ENCODE measurements at regions not wholly inside any gene's neighbourhood (a gene's known extent, or its start where the extent isn't known, plus 50 kb on each side); places are given as distances from the start of the nearest gene placed in this dataset.
A peak's percentile ranks its signal among the peaks of the same experiment; 100 is the strongest.

- no peak for TF ChIP-seq E2F4 (CRISPR knock-in tag; IDR thresholded peaks at IDR 0.05; ENCODE audit: low read depth)
- TF ChIP-seq ATF1 (CRISPR knock-in tag; IDR thresholded peaks at IDR 0.05) = no peak
- TF ChIP-seq ATF1 (tag; IDR thresholded peaks at IDR 0.05) = no peak
- no peak for TF ChIP-seq NFE2 (IDR thresholded peaks at IDR 0.05; ENCODE audit: low read depth)
- TF ChIP-seq NFYB (IDR thresholded peaks at IDR 0.05; ENCODE audit: extremely low read depth, insufficient read length) = no peak
- TF ChIP-seq CXXC5 (CRISPR knock-in tag; IDR thresholded peaks at IDR 0.05) = peak; percentile 59
- TF ChIP-seq ZBTB12 (CRISPR knock-in tag; IDR thresholded peaks at IDR 0.05) = no peak
- TF ChIP-seq SUPT5H (IDR thresholded peaks at IDR 0.05) = no peak
- TF ChIP-seq PTRF (tag; IDR thresholded peaks at IDR 0.05) = no peak
- no peak for TF ChIP-seq ZNF263 (CRISPR knock-in tag; IDR thresholded peaks at IDR 0.05; ENCODE audit: borderline replicate concordance)
- TF ChIP-seq HNRNPK (IDR thresholded peaks at IDR 0.05; ENCODE audit: low read depth, low read length, poor library complexity, severe bottlenecking) = no peak
- TF ChIP-seq UBTF (IDR thresholded peaks at IDR 0.05; ENCODE audit: borderline replicate concordance in 1 of 2, low read depth in 2 of 2, low read length in 2 of 2) = 0 out of 4 replicates have a peak, but pooled peaks of 1 of the 2 experiments have one; percentile 25
- TF ChIP-seq JUNB (CRISPR knock-in tag; conservative IDR thresholded peaks at IDR 0.05) = no peak
- TF ChIP-seq ZMIZ1 (IDR thresholded peaks at IDR 0.05; ENCODE audit: low read depth in 2 of 2, low read length in 2 of 2) = no peak
- peak; percentile 60 for TF ChIP-seq JUND (IDR thresholded peaks at IDR 0.05; ENCODE audit: borderline replicate concordance, low read depth, low read length)
- TF ChIP-seq JUND (tag; IDR thresholded peaks at IDR 0.05; ENCODE audit: borderline replicate concordance, low read depth, low read length) = peak; percentile 33; the same call in 1 of the 3 replicates
- no peak for TF ChIP-seq BCLAF1 (IDR thresholded peaks at IDR 0.05; ENCODE audit: borderline replicate concordance in 1 of 2, control insufficient read depth in 1 of 2, low read depth in 2 of 2, low read length in 1 of 2)
Measured at GRCh38 chr18:8938817-8939216, 163.7 kb upstream of the NDUFV2 start (continued).

All from K562 (cell line).